Endothelial cell of umbilical vein (primary cell): ENCODE measurements at regions not wholly inside any gene's neighbourhood (a gene's known extent, or its start where the extent isn't known, plus 50 kb on each side); places are given as distances from the start of the nearest gene placed in this dataset.

Experiments used
- BruUV-seq: library from RNA; stranded (reverse); fragments of 400-500 nt; replicated peaks from 2 replicates; lab custom pipeline; 2021; lab: Mats Ljungman, UMichigan
- CTCF ChIA-PET: fragments of 300-600, 350-600 bp; sonication (Branson Sonifier 250); formaldehyde crosslinking; loops from one replicate; lab custom pipeline; 2021; ENCODE audit warnings: antibody characterized with exemption, inconsistent platforms; lab: Charles Lee
- POLR2A ChIA-PET: fragments of 300-600, 350-600 bp; sonication (Branson Sonifier 250); formaldehyde crosslinking; loops from one replicate; lab custom pipeline; 2021; ENCODE audit warnings: antibody characterized with exemption, inconsistent platforms; lab: Charles Lee
- DNase-seq: peaks from one replicate; pipeline ENCODE4 v3.0.0-alpha.2; 2011; ENCODE audit warnings: low read depth, low spot score
- FAIRE-seq: peaks from 2 replicates; lab custom pipeline; 2011; peaks lifted over from hg19 to GRCh38; lab: Jason Lieb, UNC
- H2AFZ ChIP-seq: 2 replicates; pipeline ENCODE4 v1.6.0; 2012; ENCODE audit warnings: low read depth, low read length, control low read depth, inconsistent platforms
- H3K27ac ChIP-seq: 2 replicates; pipeline ENCODE4 v1.5.1; 2011; ENCODE audit warnings: low read depth, mild to moderate bottlenecking, control low read depth, low read length, moderate library complexity; ENCODE audit not compliant: insufficient read depth
- H3K27me3 ChIP-seq, 2 experiments: 2 replicates each; pipeline versions ENCODE4 v1.6.0 to v1.6.1; 2011; ENCODE audit warnings: low read length in 2 of 2, mixed read lengths in 1 of 2; ENCODE audit not compliant: control insufficient read depth in 2 of 2, insufficient read depth in 2 of 2
- H3K36me3 ChIP-seq, 2 experiments: 2 replicates in 1 of 2; 3 replicates in 1 of 2; pipeline ENCODE4 v1.5.1; 2011; ENCODE audit warnings: low read length in 2 of 2, mild to moderate bottlenecking in 1 of 2, moderate library complexity in 1 of 2; ENCODE audit not compliant: control insufficient read depth in 2 of 2, insufficient read depth in 2 of 2; ENCODE audit errors: extremely low read depth in 1 of 2
- H3K4me1 ChIP-seq: 3 replicates; pipeline ENCODE4 v1.5.1; 2011; ENCODE audit warnings: mild to moderate bottlenecking, low read length; ENCODE audit not compliant: control insufficient read depth, insufficient read depth; ENCODE audit errors: extremely low read depth
- H3K4me2 ChIP-seq: 2 replicates; pipeline ENCODE4 v1.6.1; 2011; ENCODE audit warnings: low read length, control low read depth, mixed read lengths; ENCODE audit not compliant: insufficient read depth
- H3K4me3 ChIP-seq, 3 experiments: fragments of 200-600 bp in 1 of 3; sonication (generic), shearing (Covaris generic) in 1 of 3; replicated peaks in 1 of 3; 2 replicates each; pipeline ENCODE4 v1.5.1; 2011 to 2016; ENCODE audit warnings: control low read depth in 3 of 3, low read length in 3 of 3, mild to moderate bottlenecking in 2 of 3, inconsistent platforms in 1 of 3, low read depth in 1 of 3, moderate library complexity in 1 of 3; ENCODE audit not compliant: insufficient read depth in 1 of 3
- H3K79me2 ChIP-seq: 2 replicates; pipeline ENCODE4 v1.6.0; 2012; ENCODE audit warnings: low read length, inconsistent platforms; ENCODE audit not compliant: control insufficient read depth, insufficient read depth
- H3K9ac ChIP-seq: replicated peaks from 2 replicates; pipeline ENCODE3; 2011; ENCODE audit warnings: low read length, control low read depth; ENCODE audit not compliant: insufficient read depth; ENCODE audit errors: extremely low read depth
- H3K9me1 ChIP-seq: replicated peaks from 3 replicates; pipeline ENCODE4 v1.6.0; 2011; ENCODE audit warnings: mild to moderate bottlenecking, low read length; ENCODE audit not compliant: control insufficient read depth, insufficient read depth; ENCODE audit errors: extremely low read depth
- H3K9me3 ChIP-seq: replicated peaks from 2 replicates; pipeline ENCODE4 v1.5.1; 2012; ENCODE audit warnings: low read length, inconsistent platforms; ENCODE audit not compliant: control insufficient read depth, insufficient read depth
- H4K20me1 ChIP-seq: replicated peaks from 2 replicates; pipeline ENCODE3; 2011; ENCODE audit warnings: mild to moderate bottlenecking, low read length; ENCODE audit not compliant: control insufficient read depth, insufficient read depth; ENCODE audit errors: extremely low read depth
- EZH2 ChIP-seq: IDR thresholded peaks from 2 replicates; pipeline ENCODE4 v1.6.1; 2012; ENCODE audit warnings: borderline replicate concordance, low read depth, mild to moderate bottlenecking, moderate library complexity, low read length, inconsistent platforms; ENCODE audit not compliant: severe bottlenecking
- FOS ChIP-seq: IDR thresholded peaks from 2 replicates; pipeline ENCODE4 v1.6.1; 2011; ENCODE audit warnings: mild to moderate bottlenecking, low read length, moderate library complexity, borderline replicate concordance; ENCODE audit not compliant: insufficient read depth
- GATA2 ChIP-seq: IDR thresholded peaks from 2 replicates; pipeline ENCODE4 v1.7.0; 2011; ENCODE audit warnings: low read depth, mild to moderate bottlenecking, moderate library complexity, mixed read lengths, low read length; ENCODE audit not compliant: insufficient read length, insufficient read depth
- JUN ChIP-seq: IDR thresholded peaks from 2 replicates; pipeline ENCODE4 v1.6.1; 2011; ENCODE audit warnings: borderline replicate concordance, low read depth; ENCODE audit not compliant: insufficient read length, insufficient read depth
- MYC ChIP-seq: IDR thresholded peaks from one replicate; pipeline ENCODE4 v1.6.1; 2011; ENCODE audit warnings: mild to moderate bottlenecking, low read depth, low read length
- POLR2A ChIP-seq: IDR thresholded peaks from 2 replicates; pipeline ENCODE4 v1.6.1; 2012; ENCODE audit warnings: low read depth, mild to moderate bottlenecking, control low read depth, low read length
- POLR2AphosphoS5 ChIP-seq: IDR thresholded peaks from 2 replicates; pipeline ENCODE4 v1.6.1; 2012; ENCODE audit warnings: low read depth, mild to moderate bottlenecking, control low read depth, low read length, moderate library complexity; ENCODE audit not compliant: insufficient read depth
- dilution Hi-C: fragments of 300-500 bp; cut with MboI; formaldehyde crosslinking; loops from one replicate; pipeline ENCODE4 v1.15.0; 2019; ENCODE audit warnings: low sequenced_read_pairs; ENCODE audit not compliant: extremely low pct_ligation_motif_present
- intact Hi-C: fragments of 100-400 bp; cut with micrococcal nuclease; formaldehyde crosslinking; loops from one replicate; pipeline ENCODE4 v1.10.0; 2022
- TF ChIP-seq, protein P1 (sequence below): IDR thresholded peaks from 2 replicates; pipeline ENCODE4 v1.6.1; 2011; ENCODE audit not compliant: insufficient read depth, insufficient read length
- TF ChIP-seq, protein P2 (sequence below), 2 donors: IDR thresholded peaks; 1 replicate in 1 of 2; 2 replicates in 1 of 2; pipeline ENCODE4 v1.5.1; 2011; ENCODE audit warnings: low read length in 2 of 2, mild to moderate bottlenecking in 2 of 2, moderate library complexity in 2 of 2, control low read depth in 1 of 2, inconsistent platforms in 1 of 2, low read depth in 1 of 2; ENCODE audit not compliant: insufficient read depth in 1 of 2; ENCODE audit errors: extremely low read depth in 1 of 2

DNA sequence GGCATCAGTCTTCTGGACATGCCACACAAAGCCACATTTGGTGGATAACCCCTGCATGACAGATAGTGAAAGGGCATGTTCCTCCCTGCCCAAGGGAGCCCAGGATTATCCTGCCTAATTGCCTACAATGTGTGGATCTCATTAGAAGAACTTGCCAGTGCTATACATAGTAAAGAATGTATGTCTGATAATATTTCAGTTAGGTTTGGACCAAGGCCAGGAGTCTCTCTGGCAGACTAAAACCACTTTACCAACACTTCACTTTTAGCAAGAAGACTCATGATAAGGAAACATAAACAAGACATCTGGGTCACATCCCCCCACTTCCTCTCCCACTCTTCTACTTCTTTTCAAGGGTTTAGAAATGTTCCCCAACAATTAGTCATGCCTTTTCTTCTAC lies 196.7 kb downstream of the MTERF1 start:
- no peaks in the 10 kb centered on the region for H3K9me3 ChIP-seq
- no peak for FAIRE-seq

More for the DNA sequence above, 196.7 kb downstream of the MTERF1 start:
- Histone ChIP-seq H3K9ac (no peak overlapping the region), H4K20me1 (no peaks in the 10 kb centered on the region), H3K27ac (no peak overlapping the region), H3K4me1 (no peaks in the 10 kb centered on the region), H3K79me2 (no peaks in the 10 kb centered on the region), H3K9me1 (no peaks in the 10 kb centered on the region), H3K4me2 (no peak overlapping the region), H3K4me3 (no peak overlapping the region), H2AFZ (no peak overlapping the region), H3K36me3 (no peaks in the 10 kb centered on the region), H3K27me3 (no peaks in the 10 kb centered on the region)
- TF ChIP-seq MYC (no peak), JUN (no peak), EZH2 (no peak), GATA2 (no peak), POLR2A (no peak), FOS (no peak), POLR2AphosphoS5 (no peak)
- TF ChIP-seq, protein P1, sequence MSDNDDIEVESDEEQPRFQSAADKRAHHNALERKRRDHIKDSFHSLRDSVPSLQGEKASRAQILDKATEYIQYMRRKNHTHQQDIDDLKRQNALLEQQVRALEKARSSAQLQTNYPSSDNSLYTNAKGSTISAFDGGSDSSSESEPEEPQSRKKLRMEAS, result no peak
- TF ChIP-seq, protein P2, sequence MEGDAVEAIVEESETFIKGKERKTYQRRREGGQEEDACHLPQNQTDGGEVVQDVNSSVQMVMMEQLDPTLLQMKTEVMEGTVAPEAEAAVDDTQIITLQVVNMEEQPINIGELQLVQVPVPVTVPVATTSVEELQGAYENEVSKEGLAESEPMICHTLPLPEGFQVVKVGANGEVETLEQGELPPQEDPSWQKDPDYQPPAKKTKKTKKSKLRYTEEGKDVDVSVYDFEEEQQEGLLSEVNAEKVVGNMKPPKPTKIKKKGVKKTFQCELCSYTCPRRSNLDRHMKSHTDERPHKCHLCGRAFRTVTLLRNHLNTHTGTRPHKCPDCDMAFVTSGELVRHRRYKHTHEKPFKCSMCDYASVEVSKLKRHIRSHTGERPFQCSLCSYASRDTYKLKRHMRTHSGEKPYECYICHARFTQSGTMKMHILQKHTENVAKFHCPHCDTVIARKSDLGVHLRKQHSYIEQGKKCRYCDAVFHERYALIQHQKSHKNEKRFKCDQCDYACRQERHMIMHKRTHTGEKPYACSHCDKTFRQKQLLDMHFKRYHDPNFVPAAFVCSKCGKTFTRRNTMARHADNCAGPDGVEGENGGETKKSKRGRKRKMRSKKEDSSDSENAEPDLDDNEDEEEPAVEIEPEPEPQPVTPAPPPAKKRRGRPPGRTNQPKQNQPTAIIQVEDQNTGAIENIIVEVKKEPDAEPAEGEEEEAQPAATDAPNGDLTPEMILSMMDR (IDR thresholded peaks at IDR 0.05; ENCODE audit: extremely low read depth in 1 of 2, insufficient read depth in 1 of 2, low read depth in 1 of 2, low read length in 2 of 2), result no peak
- CTCF ChIA-PET, result no interaction called here
- intact Hi-C loops (no loop called here), dilution Hi-C loops (no loop called here)
- POLR2A ChIA-PET, result no interaction called here
- no TSS peak for BruUV-seq
- DNase-seq, result peak; percentile 24
